HCT116 (cell line): ENCODE measurements at regions not wholly inside any gene's neighbourhood (a gene's known extent, or its start where the extent isn't known, plus 50 kb on each side); places are given as distances from the start of the nearest gene placed in this dataset.

Experiments used
- CTCF ChIP-seq, 3 experiments: fragments of 200-600 bp in 1 of 3; sonication (generic) in 1 of 3; IDR thresholded peaks in 2 of 3; conservative IDR thresholded peaks in 1 of 3; 2 replicates each; pipeline ENCODE4 v1.5.1; 2012 to 2017; ENCODE audit warnings: low read depth in 2 of 3, low read length in 2 of 3, antibody characterized with exemption in 1 of 3, borderline replicate concordance in 1 of 3, control low read depth in 1 of 3, mild to moderate bottlenecking in 1 of 3, mixed read lengths in 1 of 3, mixed run types in 1 of 3, moderate library complexity in 1 of 3; ENCODE audit not compliant: insufficient read depth in 1 of 3
- EZH2 ChIP-seq: fragments of 200-600 bp; sonication (generic); IDR thresholded peaks from 2 replicates; pipeline ENCODE4 v1.6.1; 2017; ENCODE audit warnings: antibody characterized with exemption, mixed run types
- POLR2A ChIP-seq: IDR thresholded peaks from 2 replicates; pipeline ENCODE4 v1.7.0; 2011; ENCODE audit warnings: borderline replicate concordance; ENCODE audit not compliant: insufficient read depth, insufficient read length; ENCODE audit errors: extremely low read depth
- ZBTB33 ChIP-seq: IDR thresholded peaks from 2 replicates; pipeline ENCODE4 v1.6.1; 2011; ENCODE audit warnings: mild to moderate bottlenecking, low read length, moderate library complexity; ENCODE audit not compliant: insufficient replicate concordance; ENCODE audit errors: extremely low read depth

DNA sequence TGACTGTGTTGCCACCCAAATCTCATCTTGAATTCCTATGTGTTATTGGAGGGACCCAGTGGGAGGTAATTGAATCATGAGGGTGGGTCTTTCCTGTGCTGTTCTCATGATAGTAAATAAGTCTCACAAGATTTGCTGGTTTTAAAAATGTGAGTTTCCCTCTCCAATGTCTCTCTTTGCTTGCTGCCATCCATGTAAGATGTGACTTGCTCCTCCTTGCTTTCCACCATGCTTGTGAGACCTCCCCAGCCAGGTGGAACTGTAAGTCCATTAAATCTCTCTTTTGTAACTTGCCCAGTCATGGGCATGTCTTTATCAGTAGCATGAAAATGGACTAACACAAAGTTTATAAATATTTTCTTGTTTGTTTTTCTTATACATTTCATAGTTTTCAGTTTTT, 990.5 kb upstream of the CITED2 start:
- no peak for TF ChIP-seq CTCF (IDR thresholded peaks at IDR 0.05 in 2 of 3, conservative IDR thresholded peaks at IDR 0.05 in 1 of 3; ENCODE audit: borderline replicate concordance in 1 of 3, insufficient read depth in 1 of 3, low read depth in 2 of 3, low read length in 2 of 3)
- no peak for TF ChIP-seq ZBTB33
- no peak for TF ChIP-seq POLR2A
- TF ChIP-seq EZH2: no peak
